Large intestine (tissue), 3 donors: ENCODE measurements at regions not wholly inside any gene's neighbourhood (a gene's known extent, or its start where the extent isn't known, plus 50 kb on each side); places are given as distances from the start of the nearest gene placed in this dataset.

Experiments
- DNase-seq, 2 donors: peaks; one replicate each; pipeline versions ENCODE4 v3.0.0 to v3.0.0-alpha.2; 2013
- H3K27ac ChIP-seq: one replicate; pipeline ENCODE4 v1.5.1; 2013; ENCODE audit warnings: low read length
- H3K27me3 ChIP-seq: 2 replicates; pipeline ENCODE4 v1.6.1; 2013; ENCODE audit warnings: low read length; ENCODE audit not compliant: control insufficient read depth, insufficient read depth
- H3K36me3 ChIP-seq: 2 replicates; pipeline ENCODE4 v1.6.1; 2013; ENCODE audit warnings: low read length; ENCODE audit not compliant: control insufficient read depth, insufficient read depth
- H3K4me1 ChIP-seq: one replicate; pipeline ENCODE4 v1.6.1; 2013; ENCODE audit warnings: low read length; ENCODE audit not compliant: control insufficient read depth, insufficient read depth
- H3K4me3 ChIP-seq: one replicate; pipeline ENCODE4 v1.5.1; 2013; ENCODE audit warnings: low read length
- H3K9me3 ChIP-seq: one replicate; pipeline ENCODE4 v1.6.1; 2013; ENCODE audit warnings: mild to moderate bottlenecking, low read depth, low read length, moderate library complexity; ENCODE audit not compliant: control insufficient read depth
- WGBS: methylation state at CpG from one replicate; pipeline ENCODE4 v1.1.5; 2013; ENCODE audit warnings: low lambda C conversion rate; ENCODE audit not compliant: insufficient coverage; 5-methylcytosine and 5-hydroxymethylcytosine counted together

- DNase-seq = no peak
- WGBS = no CpG with 5 or more reads among the region's 2 CpGs
Measured at GRCh38 chr1:56298866-56299265, 280.5 kb downstream of the PLPP3 start.

DNA sequence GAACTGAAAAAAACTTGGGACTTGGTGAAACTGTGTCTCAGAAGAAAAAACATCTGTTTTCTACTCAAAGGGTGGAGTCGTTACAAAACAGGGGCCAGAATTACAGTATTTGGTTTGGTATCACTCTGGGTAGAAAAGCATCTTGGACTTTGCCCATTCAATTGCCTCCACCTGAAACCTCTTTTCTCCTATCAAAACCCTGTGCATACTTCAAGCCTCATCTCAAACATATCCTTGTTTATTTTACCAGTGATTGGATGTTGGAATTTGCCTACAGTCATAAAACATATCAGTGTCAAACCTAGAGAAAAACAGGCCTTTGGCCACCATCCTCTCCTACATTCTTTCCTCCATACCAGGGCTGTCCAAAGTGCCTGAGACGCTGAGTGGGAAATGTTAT, 281.5 kb downstream of the PLPP3 start:
- DNase-seq = peak in 1 of 2 donors; percentile 58
- Histone ChIP-seq H3K27me3 (no peaks in the 10 kb centered on the region), H3K27ac (peak overlapping the region; percentile 67), H3K9me3 (no peaks in the 10 kb centered on the region), H3K4me1 (peaks cover 26% of the 10 kb centered on the region), H3K4me3 (no peak overlapping the region), H3K36me3 (no peaks in the 10 kb centered on the region)
- WGBS = 0% methylated on average over 1 of the region's 2 CpGs

More at GRCh38 chr1:56298866-56299265, 280.5 kb downstream of the PLPP3 start:
- H3K27me3 ChIP-seq = no peaks in the 10 kb centered on the region
- H3K27ac ChIP-seq = peak overlapping the region; percentile 43
- H3K4me3 ChIP-seq = no peak overlapping the region
- H3K36me3 ChIP-seq = no peaks in the 10 kb centered on the region
- peaks cover 26% of the 10 kb centered on the region for H3K4me1 ChIP-seq
- H3K9me3 ChIP-seq = no peaks in the 10 kb centered on the region

- Histone ChIP-seq H3K9me3 (no peaks in the 10 kb centered on the region), H3K36me3 (no peaks in the 10 kb centered on the region), H3K27ac (peak overlapping the region; percentile 67), H3K4me1 (peaks cover 21% of the 10 kb centered on the region), H3K27me3 (no peaks in the 10 kb centered on the region), H3K4me3 (no peak overlapping the region)
- 63% methylated on average over 1 of the region's 2 CpGs for WGBS
- no peak for DNase-seq
Measured at GRCh38 chr1:56297208-56297607, 282.2 kb downstream of the PLPP3 start.

GRCh38 chr1:56295949-56296929, 283.1 kb downstream of the PLPP3 start:
- no peaks in the 10 kb centered on the region for H3K36me3 ChIP-seq
- H3K4me3 ChIP-seq = no peak overlapping the region
- WGBS = no CpG with 5 or more reads among the region's 4 CpGs
- no peaks in the 10 kb centered on the region for H3K27me3 ChIP-seq
- DNase-seq = no peak
- H3K9me3 ChIP-seq = no peaks in the 10 kb centered on the region
- no peak overlapping the region for H3K27ac ChIP-seq
- H3K4me1 ChIP-seq = peaks cover 17% of the 10 kb centered on the region

DNA sequence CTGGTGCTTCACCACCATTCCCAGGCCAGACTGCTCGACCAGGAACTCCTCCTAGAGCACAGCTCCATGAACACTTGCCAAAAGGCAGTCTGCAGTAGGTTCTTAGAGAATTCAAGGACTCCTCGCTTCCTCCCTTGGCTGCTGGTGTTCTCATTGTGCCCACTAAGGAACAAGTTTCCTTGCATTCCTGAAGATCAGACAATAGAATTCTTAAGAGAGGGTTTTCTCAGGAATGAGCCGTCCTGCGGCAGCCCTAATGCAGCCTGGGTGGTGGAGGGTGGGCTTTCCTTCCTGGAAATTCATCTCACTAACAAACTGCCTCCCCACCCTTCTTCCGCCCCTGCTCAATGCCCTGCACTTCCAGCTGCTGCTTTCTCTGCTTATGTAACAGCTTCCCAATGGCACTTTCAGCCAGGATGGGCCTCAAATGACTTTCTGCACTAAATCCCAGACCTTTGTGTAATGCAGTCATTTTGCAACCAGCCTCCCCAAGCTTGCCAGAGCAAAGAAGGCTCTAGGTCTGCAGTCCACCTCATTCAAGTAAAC, 287.9 kb downstream of the PLPP3 start:
- Histone ChIP-seq H3K4me1 (no peaks in the 10 kb centered on the region), H3K27me3 (no peaks in the 10 kb centered on the region), H3K9me3 (no peaks in the 10 kb centered on the region), H3K36me3 (no peaks in the 10 kb centered on the region), H3K4me3 (no peak overlapping the region), H3K27ac (no peak overlapping the region)
- peak in 1 of 2 donors; percentile 7 for DNase-seq
- 60% methylated on average over 1 of the region's 5 CpGs for WGBS

GRCh38 chr1:56289260-56289659, 290.1 kb downstream of the PLPP3 start:
- no CpG with 5 or more reads among the region's 1 CpG for WGBS

DNA sequence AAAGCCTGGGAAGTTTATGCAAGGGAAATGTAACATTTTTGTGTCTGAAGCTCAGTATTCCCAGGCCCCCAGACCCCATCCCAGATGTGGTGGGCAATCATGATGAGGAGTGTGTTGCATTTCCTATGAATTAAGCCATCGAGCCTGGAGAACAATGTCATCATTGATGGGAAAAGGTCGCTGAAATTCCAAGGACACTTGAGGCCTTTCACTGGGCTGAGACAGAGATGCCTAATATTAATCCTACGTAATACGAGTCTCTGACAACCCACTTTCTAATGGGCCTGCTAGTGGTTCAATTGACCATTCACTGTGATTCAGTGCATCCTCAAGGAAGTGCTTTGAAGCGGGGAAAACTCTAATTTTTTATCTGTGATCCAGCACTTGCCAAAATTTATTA, 291.6 kb downstream of the PLPP3 start:
- H3K36me3 ChIP-seq = no peaks in the 10 kb centered on the region
- no peaks in the 10 kb centered on the region for H3K27me3 ChIP-seq
- no peak overlapping the region for H3K4me3 ChIP-seq
- no peaks in the 10 kb centered on the region for H3K9me3 ChIP-seq
- H3K27ac ChIP-seq = no peak overlapping the region
- DNase-seq = no peak
- WGBS = no CpG with 5 or more reads among the region's 5 CpGs
- H3K4me1 ChIP-seq = no peaks in the 10 kb centered on the region

More at GRCh38 chr1:56289260-56289659, 290.1 kb downstream of the PLPP3 start:
- Histone ChIP-seq H3K27me3 (no peaks in the 10 kb centered on the region), H3K9me3 (no peaks in the 10 kb centered on the region), H3K36me3 (no peaks in the 10 kb centered on the region), H3K27ac (no peak overlapping the region), H3K4me3 (no peak overlapping the region), H3K4me1 (no peaks in the 10 kb centered on the region)
- DNase-seq = no peak

DNA sequence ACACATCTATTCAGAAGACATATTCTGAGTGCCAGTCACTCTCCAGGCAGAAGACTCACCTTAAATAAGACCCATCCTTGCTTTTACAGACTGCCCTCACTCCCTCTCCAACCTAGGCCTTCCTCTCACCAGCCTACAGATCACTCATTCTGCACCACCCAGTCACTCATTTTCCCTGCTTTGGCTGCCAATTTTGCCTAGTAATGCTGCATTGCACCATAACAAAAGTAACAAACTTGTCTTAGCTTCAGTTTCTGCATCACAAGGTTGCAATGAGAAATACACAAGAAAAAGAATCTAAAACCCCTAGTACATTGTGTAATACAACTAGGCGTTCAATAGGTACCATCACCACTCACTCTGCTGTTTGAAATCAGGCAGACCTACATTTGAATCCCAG, 292.4 kb downstream of the PLPP3 start:
- DNase-seq = no peak
- WGBS = no CpG with 5 or more reads among the region's 1 CpG
- Histone ChIP-seq H3K4me1 (no peaks in the 10 kb centered on the region), H3K9me3 (no peaks in the 10 kb centered on the region), H3K4me3 (no peak overlapping the region), H3K27ac (no peak overlapping the region), H3K27me3 (no peaks in the 10 kb centered on the region), H3K36me3 (no peaks in the 10 kb centered on the region)

DNA sequence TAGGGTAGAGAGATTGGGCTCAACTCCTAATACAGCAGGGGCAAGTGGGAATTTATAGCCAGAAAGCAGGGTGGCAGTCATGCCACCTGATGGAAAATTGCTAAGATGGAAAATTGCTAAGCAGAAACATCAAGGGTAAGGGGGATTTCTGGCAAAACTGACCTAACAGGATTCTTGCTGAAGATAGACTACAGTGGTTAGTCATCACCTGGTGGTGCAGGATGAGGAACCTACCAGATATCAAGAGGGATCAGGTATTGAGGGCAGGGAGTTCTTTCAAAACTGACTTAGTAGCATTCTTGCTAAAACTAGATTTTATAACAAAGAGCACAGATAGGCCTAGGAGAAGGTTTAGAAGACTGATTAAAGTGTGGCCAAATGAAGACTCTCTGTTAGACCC, 292.9 kb downstream of the PLPP3 start:
- H3K4me1 ChIP-seq = no peaks in the 10 kb centered on the region
- no peaks in the 10 kb centered on the region for H3K36me3 ChIP-seq

DNA sequence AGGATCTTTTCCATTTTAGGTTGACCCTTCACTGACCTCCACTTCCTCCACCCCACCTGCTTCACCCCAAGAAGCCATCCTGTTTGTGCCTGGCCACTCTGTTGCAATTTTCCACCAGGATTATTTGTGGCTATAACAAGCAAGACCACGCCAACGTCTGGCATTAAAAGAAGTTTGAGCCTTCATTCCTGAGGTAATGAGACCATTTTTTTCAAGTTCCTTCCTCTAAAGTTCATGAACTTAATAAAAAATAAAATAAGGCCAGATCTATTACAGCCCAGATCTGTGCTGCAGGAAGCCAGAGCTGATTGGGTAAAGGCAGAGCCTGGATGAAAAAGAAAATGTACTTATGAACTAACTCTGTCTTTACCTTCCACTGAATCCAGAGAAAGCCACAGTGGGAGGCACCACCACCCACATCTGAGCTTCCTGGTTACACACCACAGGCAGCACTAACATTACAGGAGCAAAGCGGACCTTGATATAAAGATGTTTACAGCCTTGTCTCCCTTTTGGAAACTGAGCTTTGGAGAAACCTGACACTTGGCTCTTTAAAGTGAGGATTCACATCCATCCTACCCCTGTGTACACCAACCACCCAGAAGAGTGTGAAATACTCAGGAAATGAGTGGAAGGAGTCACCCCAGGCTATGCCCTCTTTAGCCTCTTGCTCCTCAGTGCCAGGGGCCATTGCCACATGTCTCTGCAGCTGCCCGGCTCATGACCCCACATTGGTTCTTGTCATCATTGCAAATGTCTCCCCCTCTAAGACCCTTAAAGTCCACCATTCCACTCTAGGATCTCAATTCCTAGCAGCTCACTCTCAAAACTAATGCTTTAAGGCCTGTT, 293.6 kb downstream of the PLPP3 start:
- Histone ChIP-seq H3K9me3 (no peaks in the 10 kb centered on the region), H3K4me3 (no peak overlapping the region), H3K4me1 (no peaks in the 10 kb centered on the region), H3K27ac (no peak overlapping the region), H3K36me3 (no peaks in the 10 kb centered on the region), H3K27me3 (no peaks in the 10 kb centered on the region)
- 89% methylated on average over 3 of the region's 4 CpGs for WGBS
- no peak for DNase-seq

More for the DNA sequence above, 292.9 kb downstream of the PLPP3 start:
- H3K27me3 ChIP-seq = no peaks in the 10 kb centered on the region
- no peak overlapping the region for H3K27ac ChIP-seq
- H3K4me3 ChIP-seq = no peak overlapping the region
- no peaks in the 10 kb centered on the region for H3K9me3 ChIP-seq
- no peak for DNase-seq
